NCI-H510A treated with DMSO at 0.1 percent for 48 hours (cell line): ENCODE measurements at regions not wholly inside any gene's neighbourhood (a gene's known extent, or its start where the extent isn't known, plus 50 kb on each side); places are given as distances from the start of the nearest gene placed in this dataset.
A peak's percentile ranks its signal among the peaks of the same experiment; 100 is the strongest.

Experiments
- DNase-seq: peaks from one replicate; lab custom pipeline; 2025; lab: John Stamatoyannopoulos, UW

GRCh38 chr15:60214201-60214600, 183.6 kb downstream of the ANXA2 start:
- DNase-seq, result no peak

GRCh38 chr15:60215225-60215963, 182.4 kb downstream of the ANXA2 start:
- DNase-seq, result peak; percentile 81

- no peak for DNase-seq
Observed at GRCh38 chr15:60217161-60217560, 180.6 kb downstream of the ANXA2 start.

- DNase-seq, result no peak
Observed at GRCh38 chr15:60218256-60218655, 179.5 kb downstream of the ANXA2 start.

GRCh38 chr15:60219866-60220265, 177.9 kb downstream of the ANXA2 start:
- DNase-seq, result no peak

GRCh38 chr15:60221356-60221755, 176.4 kb downstream of the ANXA2 start:
- DNase-seq, result no peak

- DNase-seq, result no peak
Observed at GRCh38 chr15:60222404-60222803, 175.4 kb downstream of the ANXA2 start.

- peak; percentile 21 for DNase-seq
Observed at GRCh38 chr15:60223176-60223575, 174.6 kb downstream of the ANXA2 start.

GRCh38 chr15:60226924-60227323, 170.9 kb downstream of the ANXA2 start:
- no peak for DNase-seq

GRCh38 chr15:60228101-60228500, 169.7 kb downstream of the ANXA2 start:
- no peak for DNase-seq

- no peak for DNase-seq
Observed at GRCh38 chr15:60228619-60229018, 169.2 kb downstream of the ANXA2 start.

- no peak for DNase-seq
Observed at GRCh38 chr15:60235951-60236710, 161.7 kb downstream of the ANXA2 start.

GRCh38 chr15:60237446-60237845, 160.3 kb downstream of the ANXA2 start:
- no peak for DNase-seq

- no peak for DNase-seq
Observed at GRCh38 chr15:60243769-60244168, 154.0 kb downstream of the ANXA2 start.

GRCh38 chr15:60244813-60245212, 153.0 kb downstream of the ANXA2 start:
- DNase-seq, result no peak

- no peak for DNase-seq
Observed at GRCh38 chr15:60250316-60250715, 147.5 kb downstream of the ANXA2 start.

GRCh38 chr15:60251300-60252070, 146.3 kb downstream of the ANXA2 start:
- no peak for DNase-seq

- no peak for DNase-seq
Observed at GRCh38 chr15:60254416-60254815, 143.4 kb downstream of the ANXA2 start.

GRCh38 chr15:60255390-60255789, 142.4 kb downstream of the ANXA2 start:
- DNase-seq, result no peak

GRCh38 chr15:60257591-60258159, 140.1 kb downstream of the ANXA2 start:
- DNase-seq, result no peak

- no peak for DNase-seq
Observed at GRCh38 chr15:60259469-60259868, 138.3 kb downstream of the ANXA2 start.

- DNase-seq, result no peak
Observed at GRCh38 chr15:60264088-60264487, 133.7 kb downstream of the ANXA2 start.
